ENCODE measurements at regions not wholly inside any gene's neighbourhood (a gene's known extent, or its start where the extent isn't known, plus 50 kb on each side); places are given as distances from the start of the nearest gene placed in this dataset.
"Not testable (repeated sequence)": the region's sequence is repeated elsewhere in the genome, so short reads cannot be mapped to it uniquely, and the experiment has no call there.

GRCh38 chrX:35285289-35285962 is 342.8 kb downstream of the FAM47B start:
- Mint-ChIP-seq H3K4me1 (ENCODE audit: low read depth) (no peaks in the 10 kb centered on the region), H3K9me3 (ENCODE audit: low read depth) (peaks cover 32% of the 10 kb centered on the region), H3K36me3 (ENCODE audit: insufficient read depth) (no peaks in the 10 kb centered on the region), H3K27ac (no peak overlapping the region), H3K4me3 (ENCODE audit: low read depth) (no peak overlapping the region), H3K27me3 (no peaks in the 10 kb centered on the region)
- TF ChIP-seq CTCF (IDR thresholded peaks at IDR 0.05; ENCODE audit: unreplicated experiment): no peak
- DNase-seq (ENCODE audit: low spot score, unreplicated experiment): no peak

- H3K9me3 Mint-ChIP-seq (ENCODE audit: low read depth): peaks cover 24% of the 10 kb centered on the region
- no peaks in the 10 kb centered on the region for H3K27me3 Mint-ChIP-seq
- no peak for TF ChIP-seq CTCF (IDR thresholded peaks at IDR 0.05; ENCODE audit: unreplicated experiment)
- H3K4me3 Mint-ChIP-seq (ENCODE audit: low read depth): no peak overlapping the region
- DNase-seq (ENCODE audit: low spot score, unreplicated experiment): no peak
- no peaks in the 10 kb centered on the region for H3K4me1 Mint-ChIP-seq (ENCODE audit: low read depth)
- H3K27ac Mint-ChIP-seq: no peak overlapping the region
- no peaks in the 10 kb centered on the region for H3K36me3 Mint-ChIP-seq (ENCODE audit: insufficient read depth)
Measured at GRCh38 chrX:35288657-35289056, 346.1 kb downstream of the FAM47B start.

GRCh38 chrX:35289952-35290351 is 347.4 kb downstream of the FAM47B start:
- Mint-ChIP-seq H3K36me3 (ENCODE audit: insufficient read depth) (no peaks in the 10 kb centered on the region), H3K4me3 (ENCODE audit: low read depth) (no peak overlapping the region), H3K4me1 (ENCODE audit: low read depth) (no peaks in the 10 kb centered on the region), H3K27me3 (no peaks in the 10 kb centered on the region), H3K9me3 (ENCODE audit: low read depth) (peaks cover 20% of the 10 kb centered on the region), H3K27ac (no peak overlapping the region)
- no peak for TF ChIP-seq CTCF (IDR thresholded peaks at IDR 0.05; ENCODE audit: unreplicated experiment)
- no peak for DNase-seq (ENCODE audit: low spot score, unreplicated experiment)

- Mint-ChIP-seq H3K27ac (no peak overlapping the region), H3K27me3 (no peaks in the 10 kb centered on the region), H3K4me3 (ENCODE audit: low read depth) (no peak overlapping the region), H3K9me3 (ENCODE audit: low read depth) (peaks cover 21% of the 10 kb centered on the region), H3K36me3 (ENCODE audit: insufficient read depth) (no peaks in the 10 kb centered on the region), H3K4me1 (ENCODE audit: low read depth) (no peaks in the 10 kb centered on the region)
- no peak for TF ChIP-seq CTCF (IDR thresholded peaks at IDR 0.05; ENCODE audit: unreplicated experiment)
- DNase-seq (ENCODE audit: low spot score, unreplicated experiment): no peak
Measured at GRCh38 chrX:35291013-35291412, 348.4 kb downstream of the FAM47B start.

GRCh38 chrX:35292522-35292921 is 349.9 kb downstream of the FAM47B start:
- H3K27ac Mint-ChIP-seq: no peak overlapping the region
- H3K36me3 Mint-ChIP-seq (ENCODE audit: insufficient read depth): no peaks in the 10 kb centered on the region
- TF ChIP-seq CTCF (IDR thresholded peaks at IDR 0.05; ENCODE audit: unreplicated experiment): no peak
- peaks cover 26% of the 10 kb centered on the region for H3K9me3 Mint-ChIP-seq (ENCODE audit: low read depth)
- H3K27me3 Mint-ChIP-seq: no peaks in the 10 kb centered on the region
- DNase-seq (ENCODE audit: low spot score, unreplicated experiment): no peak
- H3K4me1 Mint-ChIP-seq (ENCODE audit: low read depth): no peaks in the 10 kb centered on the region
- no peak overlapping the region for H3K4me3 Mint-ChIP-seq (ENCODE audit: low read depth)

- H3K4me3 Mint-ChIP-seq (ENCODE audit: low read depth); DNase-seq (ENCODE audit: low spot score, unreplicated experiment); H3K27me3 Mint-ChIP-seq; H3K4me1 Mint-ChIP-seq (ENCODE audit: low read depth); H3K36me3 Mint-ChIP-seq (ENCODE audit: insufficient read depth); H3K27ac Mint-ChIP-seq: not testable (repeated sequence)
- peaks cover 55% of the 10 kb centered on the region for H3K9me3 Mint-ChIP-seq (ENCODE audit: low read depth)
Measured at GRCh38 chrX:35305037-35305436, 362.4 kb downstream of the FAM47B start.
